ENCODE measurements at regions not wholly inside any gene's neighbourhood (a gene's known extent, or its start where the extent isn't known, plus 50 kb on each side); places are given as distances from the start of the nearest gene placed in this dataset.

GRCh38 chr13:78197231-78197630, 278.6 kb upstream of the EDNRB start:
- no peak overlapping the region for H2AFZ ChIP-seq (ENCODE audit: low read depth, low read length)
- POLR2A ChIA-PET, result no interaction called here
- DNase-seq (ENCODE audit: low read depth, low spot score), result no peak
- H3K4me1 ChIP-seq (ENCODE audit: control insufficient read depth, extremely low read depth, insufficient read depth, low read length), result no peaks in the 10 kb centered on the region
- no peak overlapping the region for H3K9ac ChIP-seq (replicated peaks; ENCODE audit: extremely low read depth, insufficient read depth, low read length)
- no peak overlapping the region for H3K27ac ChIP-seq (ENCODE audit: insufficient read depth, low read depth, low read length)
- no peaks in the 10 kb centered on the region for H4K20me1 ChIP-seq (replicated peaks; ENCODE audit: control insufficient read depth, extremely low read depth, insufficient read depth, low read length)
- H3K4me3 ChIP-seq (replicated peaks in 1 of 3; ENCODE audit: insufficient read depth in 1 of 3, low read depth in 1 of 3, low read length in 3 of 3), result no peak overlapping the region
- H3K9me1 ChIP-seq (replicated peaks; ENCODE audit: control insufficient read depth, extremely low read depth, insufficient read depth, low read length), result no peaks in the 10 kb centered on the region
- no peak for FAIRE-seq
- no TSS peak for BruUV-seq (replicated peaks)
- no peak for TF ChIP-seq CTCF (IDR thresholded peaks at IDR 0.05; ENCODE audit: extremely low read depth in 1 of 2, insufficient read depth in 1 of 2, low read depth in 1 of 2, low read length in 2 of 2)
- no peak for TF ChIP-seq MYC (IDR thresholded peaks at IDR 0.05; ENCODE audit: low read depth, low read length)
- no peak for TF ChIP-seq POLR2A (IDR thresholded peaks at IDR 0.05; ENCODE audit: low read depth, low read length)
- TF ChIP-seq JUN (IDR thresholded peaks at IDR 0.05; ENCODE audit: borderline replicate concordance, insufficient read depth, insufficient read length, low read depth), result no peak
- no peak for TF ChIP-seq POLR2AphosphoS5 (IDR thresholded peaks at IDR 0.05; ENCODE audit: insufficient read depth, low read depth, low read length)
- TF ChIP-seq FOS (IDR thresholded peaks at IDR 0.05; ENCODE audit: borderline replicate concordance, insufficient read depth, low read length), result no peak
- TF ChIP-seq GATA2 (IDR thresholded peaks at IDR 0.05; ENCODE audit: insufficient read depth, insufficient read length, low read depth, low read length), result no peak
- H3K4me2 ChIP-seq (ENCODE audit: insufficient read depth, low read length), result no peak overlapping the region
- CTCF ChIA-PET, result no interaction called here
- H3K36me3 ChIP-seq (ENCODE audit: control insufficient read depth in 2 of 2, extremely low read depth in 1 of 2, insufficient read depth in 2 of 2, low read length in 2 of 2), result no peaks in the 10 kb centered on the region
- intact Hi-C loops (cut with micrococcal nuclease) (no loop called here), dilution Hi-C loops (cut with MboI; ENCODE audit: extremely low pct_ligation_motif_present, low sequenced_read_pairs) (no loop called here)
- peaks cover 2 to 3% of the 10 kb centered on the region in 2 experiments for H3K27me3 ChIP-seq (ENCODE audit: control insufficient read depth in 2 of 2, insufficient read depth in 2 of 2, low read length in 2 of 2)
- no peaks in the 10 kb centered on the region for H3K9me3 ChIP-seq (replicated peaks; ENCODE audit: control insufficient read depth, insufficient read depth, low read length)
- H3K79me2 ChIP-seq (ENCODE audit: control insufficient read depth, insufficient read depth, low read length), result no peaks in the 10 kb centered on the region
